ENCODE measurements at regions not wholly inside any gene's neighbourhood (a gene's known extent, or its start where the extent isn't known, plus 50 kb on each side); places are given as distances from the start of the nearest gene placed in this dataset.

GRCh38 chr4:83894831-83895230 is 358.9 kb downstream of the GPAT3 start:
- TF ChIP-seq EZH2phosphoT487 (IDR thresholded peaks at IDR 0.05; ENCODE audit: low read depth) (no peak), CTCF (IDR thresholded peaks at IDR 0.05; ENCODE audit: low read depth, low read length) (no peak)

Data from OCI-LY3 (cell line).